Superior temporal gyrus (tissue), 1 donor: ENCODE measurements at regions not wholly inside any gene's neighbourhood (a gene's known extent, or its start where the extent isn't known, plus 50 kb on each side); places are given as distances from the start of the nearest gene placed in this dataset.
"Not testable (repeated sequence)": the region's sequence is repeated elsewhere in the genome, so short reads cannot be mapped to it uniquely, and the experiment has no call there.

Source experiments
- DNase-seq: peaks from one replicate; pipeline ENCODE4 v3.0.0-alpha.2; 2016; ENCODE audit errors: extremely low spot score

- not testable (repeated sequence) for DNase-seq
Measured at GRCh38 chr2:21850367-21850766, 726.6 kb downstream of the TDRD15 start.

GRCh38 chr2:21854938-21855337 lies 731.2 kb downstream of the TDRD15 start:
- DNase-seq: peak; percentile 13

GRCh38 chr2:21856708-21857107 lies 732.9 kb downstream of the TDRD15 start:
- DNase-seq: no peak

GRCh38 chr2:21860907-21861306 lies 737.1 kb downstream of the TDRD15 start:
- DNase-seq: no peak

GRCh38 chr2:21866316-21866715 lies 742.5 kb downstream of the TDRD15 start:
- DNase-seq: no peak

- no peak for DNase-seq
Measured at GRCh38 chr2:21887881-21888280, 764.1 kb downstream of the TDRD15 start.

GRCh38 chr2:21890041-21890440 lies 766.3 kb downstream of the TDRD15 start:
- peak; percentile 91 for DNase-seq

GRCh38 chr2:21890716-21891115 lies 766.9 kb downstream of the TDRD15 start:
- no peak for DNase-seq

GRCh38 chr2:21891191-21891590 lies 767.4 kb downstream of the TDRD15 start:
- DNase-seq: no peak

- DNase-seq: no peak
Measured at GRCh38 chr2:21892140-21892539, 768.4 kb downstream of the TDRD15 start.

GRCh38 chr2:21895200-21895599 lies 771.4 kb downstream of the TDRD15 start:
- DNase-seq: no peak

GRCh38 chr2:21908712-21909380 lies 785.1 kb downstream of the TDRD15 start:
- DNase-seq: not testable (repeated sequence)

- no peak for DNase-seq
Measured at GRCh38 chr2:21910832-21911507, 787.2 kb downstream of the TDRD15 start.

- no peak for DNase-seq
Measured at GRCh38 chr2:21912405-21912804, 788.6 kb downstream of the TDRD15 start.

GRCh38 chr2:21915201-21915600 lies 791.4 kb downstream of the TDRD15 start:
- no peak for DNase-seq

- no peak for DNase-seq
Measured at GRCh38 chr2:21916934-21917522, 793.3 kb downstream of the TDRD15 start.

GRCh38 chr2:21920721-21921120 lies 797.0 kb downstream of the TDRD15 start:
- DNase-seq: no peak

GRCh38 chr2:21924640-21925285 lies 801.0 kb downstream of the TDRD15 start:
- DNase-seq: no peak

- DNase-seq: peak; percentile 33
Measured at GRCh38 chr2:21928292-21928691, 804.5 kb downstream of the TDRD15 start.

GRCh38 chr2:21930226-21930625 lies 806.5 kb downstream of the TDRD15 start:
- DNase-seq: peak; percentile 17

- DNase-seq: no peak
Measured at GRCh38 chr2:21939967-21940366, 816.2 kb downstream of the TDRD15 start.

GRCh38 chr2:21944536-21944935 lies 820.8 kb downstream of the TDRD15 start:
- no peak for DNase-seq

GRCh38 chr2:21945658-21946057 lies 821.9 kb downstream of the TDRD15 start:
- no peak for DNase-seq
